Stimulated activated CD8-positive, alpha-beta memory T cell treated with anti-CD3 and anti-CD28 coated beads, Interleukin-12 subunit alpha, Interleukin-12 subunit beta, amount 100 ng/mL, for 4 hours (primary cell): ENCODE measurements at regions not wholly inside any gene's neighbourhood (a gene's known extent, or its start where the extent isn't known, plus 50 kb on each side); places are given as distances from the start of the nearest gene placed in this dataset.

Experiments used
- DNase-seq: peaks from one replicate; pipeline ENCODE4 v3.0.0-alpha.2; 2020; ENCODE audit warnings: low read depth

DNA sequence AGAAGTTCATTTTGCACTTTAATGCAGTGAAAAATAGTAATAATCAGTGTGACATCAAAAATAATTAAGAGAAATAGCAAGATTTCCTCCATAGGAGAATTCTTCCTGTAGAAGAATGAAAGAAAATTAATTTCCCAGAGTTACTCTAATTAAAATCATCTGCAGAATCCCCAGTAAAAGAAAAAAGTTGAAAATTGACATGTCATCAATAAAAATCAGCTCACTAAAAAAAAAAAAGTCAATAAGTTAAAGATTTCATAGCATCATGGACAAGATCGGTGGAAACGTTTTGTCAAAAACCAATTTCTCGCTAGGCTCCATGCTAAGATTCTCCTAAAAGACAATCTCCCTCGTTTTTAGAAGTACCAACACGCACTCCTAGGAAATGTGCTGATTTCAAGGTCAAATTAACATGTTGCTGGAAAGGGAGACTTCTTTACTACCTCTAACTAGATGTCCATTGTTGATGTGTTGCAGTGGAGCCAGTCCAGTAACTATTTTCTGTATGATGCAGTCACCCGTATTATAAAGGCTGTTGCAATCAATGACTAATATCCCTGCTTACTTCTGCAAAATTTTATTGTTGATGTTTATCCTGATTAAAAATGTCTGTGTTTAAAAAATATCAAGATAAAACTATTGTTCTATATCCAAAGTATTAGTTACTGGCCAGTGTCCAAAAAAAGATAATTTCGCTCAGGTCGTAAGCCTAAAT is 591.9 kb upstream of the MGMT start:
- no peak for DNase-seq

DNA sequence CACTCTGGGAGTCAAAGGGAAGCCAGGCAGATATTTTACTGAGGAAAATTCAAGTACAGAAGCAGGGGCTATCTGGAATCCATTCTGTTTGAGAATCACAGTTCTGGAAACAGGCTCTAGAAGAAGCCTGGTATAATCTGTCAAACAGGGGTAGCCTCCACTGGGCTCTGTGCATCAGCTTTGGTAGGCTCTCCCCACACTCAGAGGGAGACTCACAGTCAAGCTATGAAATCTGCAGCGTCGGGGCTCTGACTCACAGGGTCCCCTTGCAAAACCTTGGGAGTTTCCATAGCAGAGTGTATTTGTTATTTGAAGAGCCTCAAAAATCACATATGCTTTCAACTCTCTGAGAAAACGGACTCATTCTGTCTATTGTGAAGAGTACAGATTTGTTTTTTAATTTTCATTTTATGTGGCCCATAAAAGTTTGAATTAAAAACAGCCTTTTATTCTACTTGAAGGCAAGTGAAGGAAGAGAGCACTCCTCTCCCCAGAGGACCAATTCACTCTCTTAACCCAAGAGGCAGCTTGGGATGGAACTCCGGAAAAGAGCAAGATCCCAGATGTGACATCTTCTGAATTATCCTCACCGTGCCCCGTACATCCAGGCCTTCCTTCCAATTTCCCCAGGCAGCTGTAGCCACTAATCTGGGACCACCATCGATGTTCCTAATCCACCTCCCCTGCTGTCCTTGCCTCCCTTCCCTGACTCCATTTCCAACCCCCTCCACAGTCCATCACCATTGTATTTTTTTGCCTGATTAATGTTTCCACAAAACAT is 590.9 kb upstream of the MGMT start:
- no peak for DNase-seq

DNA sequence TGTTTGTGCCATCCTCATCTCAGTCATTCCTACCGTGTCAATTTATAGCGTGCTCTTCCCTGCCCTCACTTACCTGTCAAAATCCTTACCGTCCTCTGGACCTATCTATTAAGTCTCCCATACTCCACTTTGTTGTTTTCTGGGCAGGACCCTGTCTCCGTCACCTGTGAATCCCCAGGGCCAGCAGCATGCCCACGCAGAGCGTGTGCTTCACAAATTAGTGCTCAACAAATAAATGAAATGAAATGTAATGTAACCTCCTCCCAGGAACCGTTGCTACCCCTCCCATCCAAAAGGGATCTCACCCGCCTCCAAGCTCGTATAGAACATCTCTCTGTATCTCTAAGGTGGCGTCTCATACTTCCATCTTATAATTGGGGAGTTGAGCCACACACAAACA is 589.9 kb upstream of the MGMT start:
- no peak for DNase-seq

DNA sequence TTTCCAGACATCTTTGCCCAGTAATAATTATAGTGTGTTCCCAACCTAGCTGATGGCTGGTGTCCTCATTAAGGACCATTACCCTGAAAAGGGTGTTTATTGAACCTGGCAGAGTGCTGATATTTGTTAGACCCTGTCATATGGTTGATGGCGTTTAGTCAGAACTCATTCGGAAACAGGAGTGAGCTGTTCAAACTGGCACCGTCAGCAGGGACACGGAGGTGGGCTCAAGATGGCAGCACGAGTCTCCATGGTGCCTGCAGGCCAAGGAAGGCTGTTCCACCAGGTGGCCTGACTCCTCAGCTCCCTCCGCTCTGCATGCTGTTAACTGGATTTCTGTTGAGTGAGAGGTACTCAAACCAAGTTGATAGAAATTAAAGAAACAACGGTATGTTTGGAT is 589.1 kb upstream of the MGMT start:
- no peak for DNase-seq

DNA sequence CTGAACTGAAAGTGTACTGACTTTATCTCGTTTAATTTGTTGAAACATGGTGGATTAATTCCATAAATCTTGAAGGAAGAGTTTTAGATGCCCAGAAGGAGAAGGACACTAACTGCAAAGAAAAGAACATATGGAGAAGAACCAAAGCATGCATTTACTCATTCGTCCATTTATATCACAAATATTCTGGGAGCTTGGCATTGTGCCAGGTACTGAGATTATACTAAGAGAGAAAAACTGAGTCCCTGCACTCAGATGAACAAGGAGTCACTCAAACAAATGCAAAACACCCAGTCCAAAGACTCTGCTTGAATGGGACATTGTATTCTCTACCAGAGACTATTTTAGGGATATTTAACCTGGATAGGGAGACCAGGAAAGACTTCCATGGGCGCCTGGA is 588.0 kb upstream of the MGMT start:
- DNase-seq = no peak

DNA sequence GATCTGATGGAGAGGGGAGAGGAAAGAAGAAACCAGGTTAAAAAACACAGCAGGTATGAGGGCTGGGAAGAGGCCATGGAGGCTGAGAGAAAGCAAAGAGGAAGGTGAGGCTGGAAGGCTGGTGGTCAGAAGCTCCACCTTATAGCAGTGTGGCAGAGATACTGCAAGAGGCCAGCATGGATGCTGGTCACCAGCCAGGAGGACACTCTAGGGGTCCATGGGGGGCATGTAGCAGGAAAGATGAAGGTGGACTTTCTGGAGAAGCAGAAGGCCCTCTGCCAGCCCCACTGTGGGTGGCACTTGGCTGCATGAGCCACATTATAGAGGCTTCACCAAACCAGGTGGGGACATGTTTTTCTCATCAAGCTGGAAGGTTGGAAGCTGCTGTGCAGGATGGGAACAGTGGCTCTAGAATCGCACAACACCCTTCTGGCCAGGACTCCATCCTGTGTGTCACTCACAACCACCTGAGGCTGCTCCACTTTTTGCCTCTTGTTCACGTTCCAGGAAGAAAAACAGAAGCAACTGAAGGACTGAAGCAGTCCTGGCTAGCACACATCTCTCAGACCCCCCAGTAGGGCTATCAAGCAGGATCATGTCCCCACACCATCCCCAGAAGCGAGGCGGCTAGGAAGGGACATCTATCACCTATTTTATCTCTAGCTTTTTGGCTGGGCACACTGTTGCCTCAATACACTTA is 587.5 kb upstream of the MGMT start:
- DNase-seq = no peak

DNA sequence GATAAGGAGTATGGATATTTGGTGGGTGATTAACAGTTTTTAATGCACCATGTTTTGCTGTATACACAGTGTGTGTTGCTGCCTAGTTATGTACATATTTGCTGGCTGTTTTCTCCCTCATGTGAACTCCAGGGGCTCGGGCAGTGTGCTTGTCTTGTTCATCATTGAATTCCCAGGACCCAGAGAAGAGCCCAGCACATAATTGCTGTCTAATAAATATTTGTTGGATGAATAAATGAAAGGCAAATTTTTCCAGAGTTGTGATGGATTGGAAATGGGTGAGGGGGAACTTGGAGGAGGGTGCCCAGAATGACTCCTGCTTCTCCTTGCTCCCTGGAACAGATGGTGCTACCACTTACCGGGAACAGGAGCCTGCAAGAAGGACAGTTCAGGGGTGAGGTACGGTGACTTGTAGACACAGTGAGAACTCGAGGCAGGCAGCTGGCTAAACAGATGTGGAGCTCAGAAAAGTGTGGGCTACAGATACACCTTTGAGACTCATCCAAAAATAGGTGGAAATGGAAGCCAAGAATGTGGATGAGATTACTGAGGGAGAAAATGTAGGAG is 586.8 kb upstream of the MGMT start:
- DNase-seq = no peak

DNA sequence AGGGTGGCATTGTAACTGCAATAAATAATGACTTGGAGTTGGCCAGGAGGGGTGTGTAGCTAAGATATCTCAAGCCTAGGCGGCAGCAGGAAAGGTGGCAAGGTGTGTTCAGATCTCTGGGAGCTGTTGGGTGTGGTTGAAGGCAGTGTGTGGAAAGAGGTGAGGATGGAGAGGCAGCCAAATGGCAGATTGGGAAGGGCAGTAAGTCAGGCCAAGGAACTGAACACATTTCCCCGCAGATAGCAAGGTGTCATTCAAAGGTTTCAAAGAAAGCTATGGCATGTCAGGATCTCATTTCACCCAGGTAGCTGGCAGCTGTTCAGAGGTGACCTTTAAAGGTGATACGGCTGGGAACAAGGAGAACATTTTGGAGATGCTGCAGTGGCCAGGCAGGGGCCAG is 586.0 kb upstream of the MGMT start:
- DNase-seq = no peak

DNA sequence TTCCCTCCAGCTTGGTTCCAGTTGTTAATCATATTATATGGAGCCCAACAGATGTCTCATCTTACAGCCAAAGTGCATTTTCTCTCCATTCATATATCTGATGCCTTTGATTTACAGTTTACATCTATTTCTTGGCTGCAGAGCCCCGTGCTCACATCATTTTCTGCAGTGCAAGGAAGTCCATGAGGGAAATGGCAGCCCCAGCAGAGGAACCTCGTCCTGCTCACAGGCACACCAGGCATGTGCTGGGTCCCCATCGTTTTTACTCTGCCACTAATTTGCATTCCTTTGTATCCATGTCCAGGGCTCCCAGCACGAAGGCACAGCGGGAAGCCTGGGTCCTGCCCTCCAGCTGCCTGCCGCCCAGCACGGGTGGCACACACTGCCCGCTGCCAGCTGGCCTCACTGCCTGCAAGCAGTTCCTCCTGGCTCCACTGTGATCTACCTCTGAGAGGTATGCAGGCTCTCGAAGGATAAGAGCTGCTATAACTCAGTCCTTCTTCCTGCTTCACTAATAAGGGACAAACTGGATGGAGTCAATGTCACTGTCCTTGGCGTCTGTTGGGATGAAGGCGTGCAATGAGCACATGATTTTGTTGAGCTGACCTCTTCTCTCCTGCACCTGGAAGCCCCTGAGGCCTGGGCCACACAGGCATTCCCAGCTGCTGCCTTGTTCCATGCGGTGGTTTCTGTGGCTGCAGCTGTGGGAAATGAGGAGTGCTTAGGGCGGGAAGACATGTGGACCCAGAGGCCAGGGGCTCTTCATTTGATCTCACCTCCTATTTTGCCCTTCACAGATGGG is 583.6 kb upstream of the MGMT start:
- DNase-seq = no peak

DNA sequence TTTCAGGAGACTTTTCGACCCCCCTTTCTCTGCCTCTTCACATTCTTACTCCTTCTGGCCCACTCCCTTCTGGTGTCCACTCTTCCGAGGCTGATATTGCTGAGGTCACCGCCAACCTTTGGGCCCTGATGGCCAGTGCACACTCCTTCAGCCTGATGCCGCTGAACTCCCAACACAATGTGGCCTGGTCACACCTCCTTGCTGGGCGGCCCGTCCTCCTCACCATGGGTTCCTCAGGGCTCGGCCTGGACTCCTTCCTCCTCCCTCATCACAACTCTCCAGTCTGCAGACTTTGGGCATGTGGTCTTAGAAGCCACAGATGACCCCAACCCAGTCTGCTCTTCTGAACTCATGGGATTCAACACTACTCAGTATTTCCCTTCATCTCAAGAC is 583.0 kb upstream of the MGMT start:
- no peak for DNase-seq

DNA sequence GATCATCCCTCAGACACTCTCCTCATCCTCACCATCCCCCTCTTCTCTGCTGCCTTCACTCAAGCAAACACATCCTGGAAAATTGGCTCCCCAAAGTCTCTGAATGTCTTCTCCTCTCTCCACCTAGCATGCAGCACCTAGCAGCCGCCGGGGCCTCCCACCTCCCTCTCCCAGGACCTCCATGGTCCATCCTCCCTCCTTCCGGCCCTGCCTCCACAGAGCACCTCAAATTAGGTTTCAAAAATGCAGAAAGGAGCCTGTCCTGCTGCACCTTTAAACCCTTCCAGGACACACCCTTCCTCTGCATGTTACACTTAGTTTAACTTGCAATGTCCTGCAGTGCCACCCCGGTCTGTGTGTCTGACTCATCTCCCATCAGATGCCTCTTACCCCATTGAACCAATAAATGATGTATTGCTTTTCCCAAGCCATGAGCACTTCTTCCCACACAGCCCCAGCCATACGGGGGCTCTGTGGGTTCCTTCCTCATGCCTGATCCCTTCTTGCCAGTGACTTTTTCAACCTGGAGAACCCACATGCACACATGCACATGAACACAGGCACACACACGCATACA is 582.5 kb upstream of the MGMT start:
- no peak for DNase-seq

DNA sequence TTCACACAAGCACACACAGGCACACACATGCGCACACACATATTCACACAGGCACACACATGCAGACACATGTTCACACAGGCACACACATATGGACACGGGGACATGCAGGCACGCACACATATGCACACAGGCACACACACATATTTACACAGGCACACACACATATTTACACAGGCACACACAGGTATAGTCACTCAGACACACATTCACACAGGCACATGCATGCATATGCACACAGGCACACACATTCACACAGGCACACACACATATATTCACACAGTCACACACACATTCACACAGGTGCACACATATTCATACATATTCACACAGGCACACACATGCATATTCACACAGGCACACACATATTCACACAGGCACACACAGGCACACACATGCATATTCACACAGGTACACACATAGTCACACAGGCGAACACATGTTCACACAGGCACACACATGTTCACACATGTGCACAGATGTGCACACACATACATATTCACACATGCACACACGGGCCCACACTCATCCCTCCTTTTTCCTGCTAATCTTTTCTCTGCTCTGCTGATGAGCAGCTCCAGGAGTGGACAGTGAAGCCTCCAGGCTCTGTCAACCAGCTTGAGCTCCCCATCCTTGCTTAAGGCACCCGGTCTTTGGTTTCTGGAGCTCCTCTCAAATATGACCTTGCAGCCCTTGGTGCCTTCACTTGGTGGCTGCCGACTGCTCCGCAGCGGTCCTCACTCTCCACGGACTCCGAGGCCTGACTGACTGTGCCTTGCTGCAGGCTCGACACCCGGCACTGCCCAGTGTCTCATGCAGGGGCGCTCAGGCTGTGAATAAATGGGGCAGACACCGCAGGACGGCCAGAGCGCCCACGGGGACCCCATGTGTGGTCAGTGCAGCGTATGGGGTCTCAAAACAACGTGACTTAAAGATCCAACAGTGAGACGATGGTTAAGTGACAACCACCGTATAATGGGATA is 581.2 kb upstream of the MGMT start:
- no peak for DNase-seq

DNA sequence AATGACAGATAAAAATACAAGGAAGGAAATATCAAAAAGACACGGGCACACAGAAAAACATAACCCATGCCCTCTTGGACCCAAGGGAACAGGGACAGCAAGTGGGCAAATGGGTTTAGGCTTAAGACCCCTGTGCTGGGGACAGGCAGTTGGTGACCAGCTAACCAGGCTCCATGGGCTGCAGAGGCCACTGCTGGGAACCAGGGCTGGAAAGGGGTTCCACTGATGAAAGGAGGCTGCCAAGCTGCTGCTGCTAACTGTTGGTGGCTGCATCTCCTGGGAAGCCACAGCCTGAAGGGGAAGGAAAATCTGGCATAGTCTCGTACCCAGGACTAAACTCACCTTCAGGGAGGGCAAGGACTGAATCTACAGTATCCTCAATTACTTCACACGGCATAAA is 579.2 kb upstream of the MGMT start:
- DNase-seq = no peak

DNA sequence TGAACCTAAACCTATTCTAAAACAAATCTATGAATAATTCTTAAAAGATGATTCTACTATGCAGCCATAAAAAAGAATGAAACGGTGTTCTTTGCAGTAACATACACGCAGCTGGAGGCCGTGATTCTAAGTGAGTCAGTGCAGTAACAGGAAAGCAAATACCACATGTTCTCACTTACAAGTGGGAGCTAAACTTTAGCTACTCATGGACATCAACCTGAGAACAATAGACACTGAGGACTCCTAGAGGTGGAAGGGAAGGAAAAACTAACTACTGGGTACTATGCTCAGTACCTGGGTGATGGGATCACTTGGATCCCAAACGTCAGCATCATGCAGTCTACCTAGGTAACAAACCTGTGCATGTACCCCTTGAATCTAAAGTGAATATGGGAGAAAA is 575.0 kb upstream of the MGMT start:
- no peak for DNase-seq

DNA sequence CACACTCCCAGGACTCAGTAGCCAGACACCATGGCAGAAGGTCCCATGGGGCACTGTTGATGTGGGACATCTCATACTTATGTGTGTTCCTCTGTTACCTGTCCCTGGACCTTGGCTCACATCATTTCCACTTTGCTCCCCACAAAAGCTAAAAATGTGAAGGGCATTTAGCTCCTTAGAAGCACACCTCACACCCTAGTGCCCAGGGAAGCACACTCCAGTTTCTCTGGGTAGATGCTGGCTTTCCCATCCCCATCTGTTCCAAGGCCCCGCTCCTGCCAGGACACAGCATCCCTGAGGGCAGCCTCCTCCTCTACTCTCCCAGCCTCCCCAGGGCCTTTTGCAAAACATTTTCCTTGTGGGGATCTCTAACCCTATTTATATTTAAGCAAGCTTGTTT is 572.4 kb upstream of the MGMT start:
- DNase-seq = no peak

DNA sequence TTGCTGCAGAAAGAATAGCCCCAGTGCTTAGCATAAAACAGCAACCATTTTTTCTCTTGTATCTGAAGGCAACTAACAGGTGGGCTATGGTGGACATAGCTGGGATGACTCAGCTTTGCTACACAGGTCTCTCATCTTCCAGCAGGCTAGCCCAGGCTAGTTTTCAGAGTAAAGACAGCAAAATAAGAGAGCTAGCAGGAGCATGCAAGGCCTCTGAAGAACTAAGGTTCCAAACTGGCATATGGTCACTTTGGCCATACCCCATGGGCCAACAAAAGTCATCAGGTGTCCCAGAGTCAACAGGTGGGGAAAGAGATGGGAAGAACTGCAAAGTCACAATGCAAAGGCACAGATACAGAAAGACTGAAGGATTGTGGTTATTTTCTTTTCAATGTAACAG is 571.6 kb upstream of the MGMT start:
- DNase-seq = no peak

DNA sequence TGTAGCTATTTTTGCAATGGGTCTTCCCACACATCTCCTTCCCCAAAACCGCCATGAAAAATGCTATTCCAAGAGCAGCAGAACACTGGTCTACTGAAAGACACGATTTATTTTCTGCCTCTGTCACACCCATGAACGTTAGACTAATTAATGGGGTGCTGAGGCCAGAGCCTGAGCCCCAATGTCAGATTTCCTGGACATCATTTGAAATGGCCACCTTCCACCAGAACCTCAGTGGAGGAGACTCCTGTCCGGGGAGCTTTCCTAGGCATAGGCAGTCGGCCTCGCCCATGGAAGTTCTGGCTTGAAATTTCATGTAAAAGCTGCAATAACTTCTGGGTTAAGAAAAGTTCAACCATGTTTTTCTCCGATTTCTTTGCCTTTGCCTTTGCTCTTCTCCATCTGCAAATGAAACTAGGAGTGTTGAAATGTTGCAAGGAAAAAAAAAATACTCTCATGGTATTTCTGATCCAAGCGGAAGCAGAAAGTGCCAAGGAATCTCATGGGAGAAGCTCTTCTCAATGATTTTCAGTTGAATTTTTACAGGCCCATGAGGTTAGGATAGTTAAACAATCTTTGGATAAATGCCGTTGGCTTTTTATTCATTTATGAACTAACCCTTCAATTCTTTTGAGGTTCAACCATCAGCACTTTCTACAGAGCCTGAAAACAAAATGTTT is 570.8 kb upstream of the MGMT start:
- DNase-seq = no peak

DNA sequence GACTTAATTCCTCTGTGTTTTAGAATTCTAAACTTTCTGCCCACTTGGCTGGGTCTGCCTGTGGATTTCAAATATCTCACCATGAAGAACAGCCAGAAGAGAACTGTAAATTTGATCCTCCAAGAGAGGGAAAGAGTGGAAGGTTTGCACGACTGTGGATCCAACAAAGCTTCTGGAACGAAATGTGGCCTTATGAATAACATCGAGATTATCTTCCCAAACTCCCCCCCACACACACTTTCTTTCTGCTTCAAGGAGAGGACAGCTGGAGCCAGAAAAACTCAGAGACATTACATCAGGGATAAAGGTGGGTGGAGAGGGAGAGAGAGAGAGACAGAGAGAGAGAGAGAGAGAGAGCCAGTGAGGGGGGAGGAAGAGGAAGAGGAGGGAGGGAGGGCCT is 570.1 kb upstream of the MGMT start:
- no peak for DNase-seq

DNA sequence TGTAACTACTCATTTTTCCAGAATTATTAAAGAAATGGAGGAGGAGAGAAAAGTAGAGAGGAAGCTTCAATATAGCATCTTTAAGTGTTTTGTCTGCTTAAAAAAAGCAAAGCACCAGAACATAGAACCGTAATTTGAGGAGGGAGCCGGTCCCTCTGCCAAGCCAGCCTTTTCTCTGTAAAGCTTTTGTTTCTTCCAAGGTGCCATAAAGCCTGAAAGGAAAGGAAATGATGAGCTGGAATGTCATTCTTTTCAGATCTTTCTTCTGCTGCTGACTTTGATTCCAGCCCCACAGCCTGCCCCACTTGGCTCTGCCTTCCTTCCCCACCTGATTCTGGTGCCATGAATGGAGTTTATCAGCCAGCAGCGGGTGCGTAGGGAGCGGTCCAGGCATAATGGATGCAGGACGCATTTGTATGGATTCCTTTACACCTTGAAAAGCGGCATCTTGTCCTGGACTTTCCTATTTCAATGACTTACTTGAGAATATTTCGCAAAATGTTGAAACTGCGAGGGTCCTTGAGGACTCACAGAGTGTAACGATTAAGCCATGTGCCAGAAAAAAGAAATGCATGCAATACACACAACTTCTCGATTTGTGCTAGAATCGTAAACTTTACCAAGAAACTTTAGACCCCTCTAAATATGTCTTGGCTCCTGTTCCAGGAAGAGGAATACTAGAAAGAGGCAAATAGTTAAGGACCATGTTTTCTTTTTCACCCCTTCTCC is 569.5 kb upstream of the MGMT start:
- no peak for DNase-seq
